Naive thymus-derived CD8-positive, alpha-beta T cell (primary cell): ENCODE measurements at regions not wholly inside any gene's neighbourhood (a gene's known extent, or its start where the extent isn't known, plus 50 kb on each side); places are given as distances from the start of the nearest gene placed in this dataset.
"Not testable (repeated sequence)": the region's sequence is repeated elsewhere in the genome, so short reads cannot be mapped to it uniquely, and the experiment has no call there.

Source experiments
- ATAC-seq, 2 donors: fragments of 150-1000 bp; cut with Tn5 transposase in 1 of 2; sonication (Bioruptor Pico), chemical (Tn5 transposase) in 1 of 2; 1 replicate in 1 of 2; 2 replicates in 1 of 2; pipeline ENCODE4 v1.10.0; 2021; ENCODE audit warnings: mild to moderate bottlenecking in 2 of 2, moderate library complexity in 2 of 2
- POLR2A ChIA-PET: fragments of 350-600 bp; sonication (Branson Sonifier 250); formaldehyde crosslinking; loops from one replicate; lab custom pipeline; 2021; ENCODE audit warnings: antibody characterized with exemption; lab: Charles Lee
- DNase-seq, 10 donors: peaks; one replicate each; pipeline versions ENCODE4 v3.0.0 to v3.0.0-alpha.2; 2020 to 2022
- H3K27ac Mint-ChIP-seq, 10 donors: one replicate each; pipeline ENCODE4 v1.8.0; 2020 to 2022; ENCODE audit warnings: mild to moderate bottlenecking in 10 of 10, mixed read lengths in 10 of 10, moderate library complexity in 4 of 10, inconsistent platforms in 1 of 10
- H3K27me3 Mint-ChIP-seq, 5 donors: one replicate each; pipeline ENCODE4 v1.8.0; 2021 to 2022; ENCODE audit warnings: mixed read lengths in 5 of 5
- H3K36me3 Mint-ChIP-seq, 3 donors: one replicate each; pipeline ENCODE4 v1.8.0; 2020 to 2022; ENCODE audit warnings: mixed read lengths in 3 of 3, mild to moderate bottlenecking in 2 of 3, inconsistent platforms in 1 of 3
- H3K4me1 Mint-ChIP-seq, 4 donors: one replicate each; pipeline ENCODE4 v1.8.0; 2021 to 2022; ENCODE audit warnings: mixed read lengths in 4 of 4
- H3K4me3 Mint-ChIP-seq, 10 donors: one replicate each; pipeline ENCODE4 v1.8.0; 2020 to 2022; ENCODE audit warnings: mild to moderate bottlenecking in 10 of 10, mixed read lengths in 10 of 10, moderate library complexity in 6 of 10, inconsistent platforms in 1 of 10
- H3K9me3 Mint-ChIP-seq, 9 donors: one replicate each; pipeline ENCODE4 v1.8.0; 2020 to 2022; ENCODE audit warnings: mixed read lengths in 9 of 9, mild to moderate bottlenecking in 3 of 9, inconsistent platforms in 1 of 9, moderate library complexity in 1 of 9

DNA sequence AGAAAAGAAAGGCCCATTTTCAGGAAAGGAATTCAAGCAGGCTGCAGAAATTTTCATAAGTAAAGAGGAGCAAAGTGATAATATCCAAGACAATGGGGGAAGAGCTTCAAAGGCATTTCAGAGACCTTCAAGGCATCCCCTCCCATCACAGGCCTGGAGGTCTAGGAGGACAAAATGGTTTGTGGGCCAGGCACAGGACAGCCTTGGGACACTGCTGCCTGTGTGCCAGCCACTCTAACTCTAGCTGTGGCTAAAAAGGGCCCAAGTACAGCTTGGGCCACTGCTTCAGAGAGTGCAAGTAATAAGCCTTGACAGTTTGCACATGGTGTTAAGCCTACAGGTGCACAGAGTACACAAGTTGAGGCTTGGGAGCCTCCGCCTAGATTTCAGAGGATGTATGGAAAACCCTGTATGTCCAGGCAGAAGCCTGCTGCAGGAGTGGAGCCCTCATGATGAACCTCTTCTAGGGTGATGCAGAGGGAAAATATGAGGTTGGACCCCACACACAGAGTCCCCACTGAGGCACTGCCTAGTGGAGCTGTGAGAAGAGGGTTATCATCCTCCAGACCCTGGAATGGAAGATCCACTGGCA, 51.8 kb upstream of the ZSWIM5 start:
- no peaks in the 10 kb centered on the region for H3K4me1 Mint-ChIP-seq
- peaks cover 0 to 12% (median 6%) of the 10 kb centered on the region in 5 donors for H3K27me3 Mint-ChIP-seq
- ATAC-seq (no peak), DNase-seq (no peak)
- POLR2A ChIA-PET: no interaction called here
- H3K36me3 Mint-ChIP-seq: peaks cover 5 to 51% (median 37%) of the 10 kb centered on the region in 3 donors
- H3K27ac Mint-ChIP-seq: no peak overlapping the region
- no peak overlapping the region for H3K4me3 Mint-ChIP-seq
- peaks cover 13 to 56% (median 40%) of the 10 kb centered on the region in 9 donors for H3K9me3 Mint-ChIP-seq

DNA sequence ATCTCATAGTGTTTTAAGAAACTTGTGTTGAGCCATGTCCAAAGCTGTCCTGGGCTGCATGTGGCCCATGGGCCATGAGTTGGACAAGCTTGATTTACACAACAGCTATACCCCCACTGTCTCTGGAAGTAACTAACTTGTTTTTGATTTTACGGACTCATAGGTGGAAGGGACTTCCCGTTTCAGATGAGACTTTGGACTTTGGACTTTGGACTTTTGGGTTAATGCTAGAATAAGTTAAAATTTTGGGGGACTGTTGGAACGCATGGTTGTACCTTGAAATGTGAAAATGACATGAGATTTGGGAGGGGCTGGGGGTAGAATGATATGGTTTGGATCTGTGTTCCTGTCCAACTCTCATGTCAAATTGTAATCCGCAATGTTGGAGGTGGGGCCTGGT, 52.6 kb upstream of the ZSWIM5 start:
- H3K36me3 Mint-ChIP-seq: peaks cover 5 to 51% (median 37%) of the 10 kb centered on the region in 3 donors
- DNase-seq (no peak), ATAC-seq (no peak)
- H3K27me3 Mint-ChIP-seq: peaks cover 0 to 12% (median 4%) of the 10 kb centered on the region in 5 donors
- H3K4me3 Mint-ChIP-seq: no peak overlapping the region
- no peak overlapping the region for H3K27ac Mint-ChIP-seq
- POLR2A ChIA-PET: no interaction called here
- peaks cover 13 to 56% (median 40%) of the 10 kb centered on the region in 9 donors for H3K9me3 Mint-ChIP-seq
- H3K4me1 Mint-ChIP-seq: no peaks in the 10 kb centered on the region

DNA sequence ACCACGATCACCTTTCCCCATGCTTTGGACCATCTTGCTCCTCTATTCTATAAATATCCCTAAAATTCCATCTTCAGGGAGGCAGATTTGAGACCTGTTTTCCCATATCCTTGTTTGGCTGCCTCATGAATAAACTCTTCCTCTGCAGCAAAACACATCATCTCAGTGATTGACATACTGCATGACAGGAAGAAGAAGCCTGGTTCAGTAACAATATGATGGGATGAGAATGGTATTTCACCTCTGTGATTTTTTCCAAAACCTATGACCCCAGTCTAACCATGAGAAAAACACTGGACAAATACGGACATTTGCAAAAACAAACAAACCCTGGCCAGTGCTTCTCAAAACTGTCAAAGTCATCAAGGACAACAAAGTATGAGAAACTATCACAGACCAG, 53.8 kb upstream of the ZSWIM5 start:
- POLR2A ChIA-PET: no interaction called here
- peaks cover 13 to 56% (median 40%) of the 10 kb centered on the region in 9 donors for H3K9me3 Mint-ChIP-seq
- no peaks in the 10 kb centered on the region for H3K4me1 Mint-ChIP-seq
- DNase-seq (no peak), ATAC-seq (no peak)
- peaks cover 0 to 7% (median 0%) of the 10 kb centered on the region in 5 donors for H3K27me3 Mint-ChIP-seq
- H3K4me3 Mint-ChIP-seq: no peak overlapping the region
- H3K36me3 Mint-ChIP-seq: peaks cover 5 to 51% (median 37%) of the 10 kb centered on the region in 3 donors
- no peak overlapping the region for H3K27ac Mint-ChIP-seq

DNA sequence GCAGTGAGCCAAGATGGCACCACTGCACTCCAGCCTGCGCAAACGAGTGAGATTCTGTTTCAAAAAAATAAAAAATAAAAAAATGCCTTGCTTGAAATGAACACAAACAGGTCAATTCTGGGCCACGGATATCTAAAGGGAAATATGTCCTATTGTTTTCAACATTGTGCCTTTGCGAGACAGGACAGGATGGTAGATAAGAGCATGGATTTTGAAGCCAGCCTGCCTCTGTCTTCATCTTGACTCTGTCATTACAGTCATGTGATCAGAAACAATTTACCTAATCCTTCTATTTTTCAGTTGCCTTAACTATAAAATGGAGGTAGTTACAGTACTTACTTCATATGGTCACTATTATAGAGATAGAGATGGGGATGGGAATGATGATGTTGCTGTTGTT, 56.7 kb upstream of the ZSWIM5 start:
- H3K27ac Mint-ChIP-seq: no peak overlapping the region
- no peak for ATAC-seq
- no peak overlapping the region for H3K4me3 Mint-ChIP-seq

DNA sequence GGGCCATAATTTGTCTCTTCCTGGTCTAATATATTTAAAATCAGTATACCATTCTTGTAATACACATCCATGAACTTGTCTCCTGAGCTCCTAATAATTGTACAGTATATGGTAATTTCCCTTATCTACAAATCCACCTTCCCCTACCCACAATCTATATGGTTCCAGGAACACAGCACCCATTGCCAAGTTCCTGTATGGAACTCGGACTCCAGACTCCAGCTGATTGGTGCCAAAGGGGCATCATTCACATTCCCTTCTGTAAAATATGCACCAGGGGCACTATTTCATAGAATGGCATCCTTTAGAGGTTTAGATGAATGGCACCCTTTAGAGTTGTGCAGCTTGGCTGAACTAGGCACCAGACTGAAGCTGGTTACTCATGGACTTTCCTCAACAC, 58.8 kb upstream of the ZSWIM5 start:
- H3K36me3 Mint-ChIP-seq: peaks cover 5 to 15% (median 10%) of the 10 kb centered on the region in 3 donors
- no peak overlapping the region for H3K27ac Mint-ChIP-seq
- H3K4me1 Mint-ChIP-seq: no peaks in the 10 kb centered on the region
- H3K9me3 Mint-ChIP-seq: peaks cover 0 to 19% (median 11%) of the 10 kb centered on the region in 9 donors
- POLR2A ChIA-PET: no interaction called here
- H3K27me3 Mint-ChIP-seq: peaks cover 0 to 10% (median 0%) of the 10 kb centered on the region in 5 donors
- no peak overlapping the region for H3K4me3 Mint-ChIP-seq
- DNase-seq (no peak), ATAC-seq (no peak)

More for the DNA sequence above, 56.7 kb upstream of the ZSWIM5 start:
- Mint-ChIP-seq H3K27me3 (peaks cover 0 to 10% (median 0%) of the 10 kb centered on the region in 5 donors), H3K9me3 (peaks cover under 1 to 41% (median 27%) of the 10 kb centered on the region in 9 donors), H3K36me3 (peaks cover 5 to 36% (median 29%) of the 10 kb centered on the region in 3 donors), H3K4me1 (no peaks in the 10 kb centered on the region)
- POLR2A ChIA-PET: no interaction called here
- DNase-seq: no peak

DNA sequence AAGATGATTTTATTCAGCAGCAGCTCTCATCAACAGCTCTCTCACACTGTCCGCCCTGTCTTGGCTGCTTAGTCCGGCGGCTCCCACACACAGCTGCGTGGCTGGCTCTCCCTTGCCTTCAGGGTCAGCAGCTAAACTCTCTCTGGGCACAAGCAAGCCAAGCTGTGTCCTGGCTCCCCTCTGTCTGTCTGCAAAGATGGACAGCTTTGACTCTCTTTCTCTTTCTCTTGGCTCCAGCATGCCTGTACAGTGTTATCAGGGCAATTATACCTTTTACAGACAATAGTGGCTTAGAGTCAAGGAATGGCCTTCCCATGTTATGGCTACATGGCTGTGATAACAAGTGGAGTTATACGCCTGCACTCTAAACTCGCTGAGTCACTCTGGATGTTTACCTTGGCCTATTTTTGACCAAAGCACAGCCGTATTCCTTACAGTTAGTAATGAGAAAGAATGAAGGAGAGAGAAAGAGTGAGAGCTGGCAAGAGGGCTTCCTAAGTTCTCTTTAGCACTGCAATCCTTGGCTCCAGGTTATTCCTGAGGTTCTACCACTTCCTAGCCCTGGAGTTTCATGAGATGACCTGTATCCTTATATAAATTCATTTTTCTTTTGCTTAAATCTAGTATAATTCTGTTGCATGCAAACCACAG, 59.9 kb upstream of the ZSWIM5 start:
- DNase-seq (no peak), ATAC-seq (no peak)
- Mint-ChIP-seq H3K36me3 (peaks cover 5 to 7% (median 6%) of the 10 kb centered on the region in 3 donors), H3K4me1 (no peaks in the 10 kb centered on the region), H3K4me3 (no peak overlapping the region), H3K27me3 (peaks cover 0 to 10% (median 0%) of the 10 kb centered on the region in 5 donors), H3K9me3 (peaks cover 0 to 9% (median 4%) of the 10 kb centered on the region in 9 donors), H3K27ac (no peak overlapping the region)
- POLR2A ChIA-PET: interaction anchor here (0.8 kb wide), 1 partner anchor 12 kb away, joined by 3 read pairs; no protein-coding TSS in a partner anchor

DNA sequence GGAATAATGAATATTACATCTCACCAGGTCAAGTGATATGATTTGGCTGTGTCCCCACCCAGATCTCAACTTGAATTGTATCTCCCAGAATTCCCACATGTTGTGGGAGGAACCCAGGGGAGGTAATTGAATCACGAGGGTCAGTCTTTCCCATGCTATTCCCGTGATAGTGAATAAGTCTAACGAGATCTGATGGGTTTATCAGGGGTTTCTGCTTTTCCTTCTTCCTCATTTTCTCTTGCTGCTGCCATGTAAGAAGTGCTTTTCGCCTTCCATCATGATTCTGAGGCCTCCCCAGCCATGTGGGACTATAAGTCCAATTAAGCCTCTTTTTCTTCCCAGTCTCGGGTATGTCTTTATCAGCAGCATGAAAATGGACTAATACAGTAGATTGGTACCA, 58.4 kb upstream of the HPDL start:
- not testable (repeated sequence) for ATAC-seq, H3K9me3 Mint-ChIP-seq, H3K4me3 Mint-ChIP-seq, H3K36me3 Mint-ChIP-seq, H3K4me1 Mint-ChIP-seq, H3K27me3 Mint-ChIP-seq, DNase-seq
- POLR2A ChIA-PET: interaction anchor here (0.5 kb wide), 1 partner anchor 247 kb away, joined by 4 read pairs; no protein-coding TSS in a partner anchor
- H3K27ac Mint-ChIP-seq: peak overlapping the region in 1 of 10 donors; percentile 14

DNA sequence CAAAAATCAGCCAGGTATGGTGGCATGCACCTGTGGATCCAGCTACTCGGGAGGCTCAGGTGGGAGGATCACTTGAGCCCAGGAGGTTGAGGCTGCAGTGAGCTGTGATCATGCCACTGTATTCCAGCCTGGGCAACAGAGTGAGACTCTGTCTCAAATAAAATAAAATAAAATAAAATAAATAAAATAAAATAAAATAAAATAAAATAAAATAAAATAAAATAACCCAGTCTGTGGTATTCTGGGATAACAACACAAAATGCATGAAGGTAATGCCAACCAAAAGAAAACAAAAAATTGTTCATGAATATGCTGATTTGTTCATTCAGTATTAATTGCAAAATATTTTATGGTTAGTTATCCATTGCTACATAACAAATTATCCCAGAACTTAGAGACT, 54.4 kb upstream of the HPDL start:
- POLR2A ChIA-PET, H3K27ac Mint-ChIP-seq, H3K9me3 Mint-ChIP-seq, ATAC-seq, H3K4me3 Mint-ChIP-seq, H3K27me3 Mint-ChIP-seq, DNase-seq, H3K4me1 Mint-ChIP-seq, H3K36me3 Mint-ChIP-seq: not testable (repeated sequence)

DNA sequence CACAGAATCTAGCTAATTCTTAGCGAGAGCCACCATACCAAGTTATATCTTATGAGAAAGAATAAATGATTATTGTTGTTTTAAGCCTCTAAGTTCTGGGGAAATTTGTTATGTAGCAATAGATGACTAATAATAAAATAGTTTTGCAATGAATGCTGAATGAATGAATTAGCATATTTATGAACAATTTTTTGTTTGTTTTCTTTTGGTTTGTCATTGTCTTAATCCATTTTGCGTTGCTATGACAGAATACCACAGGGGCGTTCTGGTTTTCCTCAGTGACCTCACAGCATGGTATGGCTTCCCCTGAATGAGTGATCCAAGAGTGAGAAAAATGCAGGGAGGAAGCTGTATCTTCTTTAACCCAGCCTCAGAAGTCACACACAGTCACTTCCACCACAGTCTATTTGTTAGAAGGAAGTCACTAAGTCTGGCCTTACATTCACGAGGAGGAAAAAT, 53.8 kb upstream of the HPDL start:
- DNase-seq (no peak), ATAC-seq (no peak)
- Mint-ChIP-seq H3K36me3 (peaks cover 0 to 6% (median 6%) of the 10 kb centered on the region in 3 donors), H3K9me3 (peaks cover 0 to 10% (median 5%) of the 10 kb centered on the region in 9 donors), H3K27ac (no peak overlapping the region), H3K4me3 (no peak overlapping the region), H3K4me1 (peaks cover 0 to 5% (median 2%) of the 10 kb centered on the region in 4 donors), H3K27me3 (peaks cover 0 to 4% (median 0%) of the 10 kb centered on the region in 5 donors)
- POLR2A ChIA-PET: interaction anchor here (0.6 kb wide), 1 partner anchor 22 kb away, joined by 3 read pairs; no protein-coding TSS in a partner anchor

DNA sequence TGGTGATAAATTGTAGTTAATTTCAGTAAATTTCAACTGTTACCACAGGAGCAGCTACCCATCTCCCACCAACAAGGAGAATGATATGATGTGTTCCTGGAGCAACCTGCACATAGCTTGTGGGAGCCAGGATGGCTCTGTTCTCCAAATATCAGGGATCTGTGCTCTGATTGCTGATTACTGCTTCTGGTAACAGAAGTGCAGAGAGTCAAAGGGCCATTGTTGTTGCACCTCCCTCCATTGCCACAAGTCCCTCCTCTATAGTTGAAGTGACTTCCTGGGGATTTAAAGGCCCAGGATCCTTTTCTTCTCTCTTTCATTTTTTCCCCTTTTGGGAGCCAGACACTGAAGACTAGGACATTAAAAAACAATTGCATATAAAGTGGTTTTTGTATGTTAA, 51.6 kb upstream of the HPDL start:
- DNase-seq (no peak), ATAC-seq (no peak)
- Mint-ChIP-seq H3K9me3 (peaks cover 0 to 10% (median 5%) of the 10 kb centered on the region in 9 donors), H3K4me3 (no peak overlapping the region), H3K36me3 (peaks cover 0 to 9% (median 6%) of the 10 kb centered on the region in 3 donors), H3K27me3 (peaks cover 0 to 4% (median 0%) of the 10 kb centered on the region in 5 donors), H3K4me1 (peaks cover 0 to 5% (median 2%) of the 10 kb centered on the region in 4 donors), H3K27ac (no peak overlapping the region)
- POLR2A ChIA-PET: no interaction called here
